Stomach (tissue), 4 donors: ENCODE measurements at regions not wholly inside any gene's neighbourhood (a gene's known extent, or its start where the extent isn't known, plus 50 kb on each side); places are given as distances from the start of the nearest gene placed in this dataset.

Experiments used
- CTCF ChIP-seq, 7 experiments: fragments of 450-650 bp in 4 of 7; fragments of 200-600 bp in 3 of 7; sonication (generic) in 3 of 7; IDR thresholded peaks; one replicate each; pipeline ENCODE4 v1.5.1; 2016 to 2019; ENCODE audit warnings: antibody characterized with exemption in 7 of 7, control low read depth in 2 of 7, mild to moderate bottlenecking in 1 of 7
- EP300 ChIP-seq: sonication (generic); formaldehyde crosslinking; IDR thresholded peaks from one replicate; pipeline ENCODE4 v1.6.1; 2017; ENCODE audit warnings: antibody characterized with exemption
- POLR2AphosphoS5 ChIP-seq, 3 donors: sonication (generic); formaldehyde crosslinking; IDR thresholded peaks; one replicate each; pipeline ENCODE4 v1.6.1; 2016; ENCODE audit warnings: antibody characterized with exemption in 3 of 3

GRCh38 chr14:84937016-84937415 lies 592.9 kb upstream of the FLRT2 start:
- no peak for TF ChIP-seq CTCF (IDR thresholded peaks at IDR 0.05)
- no peak for TF ChIP-seq POLR2AphosphoS5 (IDR thresholded peaks at IDR 0.05)
- TF ChIP-seq EP300 = no peak
